IMR-90 (cell line): ENCODE measurements at regions not wholly inside any gene's neighbourhood (a gene's known extent, or its start where the extent isn't known, plus 50 kb on each side); places are given as distances from the start of the nearest gene placed in this dataset.

Source experiments
- ATAC-seq: fragments of 200-7000 bp; cut with Tn5 transposase; 2 replicates; pipeline ENCODE4 v1.9.1; 2020; ENCODE audit warnings: low read depth, mild to moderate bottlenecking, moderate library complexity
- BruUV-seq: library from RNA; stranded (reverse); fragments of 400-500 nt; replicated peaks from 2 replicates; lab custom pipeline; 2021; lab: Mats Ljungman, UMichigan
- CTCF ChIA-PET: fragments of 300-600 bp; formaldehyde crosslinking; extraction: SDS; loops from one replicate; lab custom pipeline; 2021; ENCODE audit warnings: antibody characterized with exemption; lab: Yijun Ruan, JAX
- POLR2A ChIA-PET: fragments of 300-600 bp; sonication (Branson Sonifier 250); formaldehyde crosslinking; loops from one replicate; lab custom pipeline; 2022; ENCODE audit warnings: antibody characterized with exemption; ENCODE audit not compliant: unreplicated experiment; lab: Charles Lee
- DNase-seq: peaks from one replicate; pipeline ENCODE4 v3.0.0; 2013
- H2AFZ ChIP-seq: replicated peaks from 2 replicates; pipeline ENCODE3; 2013; ENCODE audit warnings: low read length, mild to moderate bottlenecking; ENCODE audit not compliant: poor library complexity
- H2AK5ac ChIP-seq: 2 replicates; pipeline ENCODE4 v1.6.1; 2013; ENCODE audit warnings: low read depth, low read length, inconsistent platforms
- H2AK9ac ChIP-seq: replicated peaks from 2 replicates; pipeline ENCODE3; 2013; ENCODE audit warnings: mild to moderate bottlenecking, low read depth, low read length, moderate library complexity; ENCODE audit not compliant: poor library complexity
- H2BK120ac ChIP-seq: 2 replicates; pipeline ENCODE4 v1.6.1; 2013; ENCODE audit warnings: low read depth, low read length, inconsistent platforms
- H2BK15ac ChIP-seq: 3 replicates; pipeline ENCODE4 v1.6.1; 2013; ENCODE audit warnings: low read depth, low read length, inconsistent platforms
- H2BK20ac ChIP-seq: 2 replicates; pipeline ENCODE4 v1.6.1; 2013; ENCODE audit warnings: low read depth, mild to moderate bottlenecking, inconsistent platforms, low read length, moderate library complexity
- H2BK5ac ChIP-seq: 2 replicates; pipeline ENCODE4 v1.6.1; 2013; ENCODE audit warnings: mild to moderate bottlenecking, low read depth, low read length, inconsistent platforms; ENCODE audit not compliant: poor library complexity, severe bottlenecking
- H3K14ac ChIP-seq: replicated peaks from 2 replicates; pipeline ENCODE4 v1.6.1; 2013; ENCODE audit warnings: low read depth, low read length, inconsistent platforms
- H3K18ac ChIP-seq: 2 replicates; pipeline ENCODE4 v1.6.1; 2013; ENCODE audit warnings: low read depth, low read length, control low read depth
- H3K23ac ChIP-seq: 2 replicates; pipeline ENCODE4 v1.6.1; 2013; ENCODE audit warnings: low read depth, low read length, inconsistent platforms
- H3K27ac ChIP-seq: 2 replicates; pipeline ENCODE4 v1.5.1; 2013; ENCODE audit warnings: mild to moderate bottlenecking, control low read depth, low read length; ENCODE audit not compliant: insufficient read depth
- H3K27me3 ChIP-seq: 2 replicates; pipeline ENCODE4 v1.6.1; 2013; ENCODE audit warnings: low read length; ENCODE audit not compliant: control insufficient read depth, insufficient read depth
- H3K36me3 ChIP-seq: 2 replicates; pipeline ENCODE4 v1.6.1; 2013; ENCODE audit warnings: low read length, mixed read lengths; ENCODE audit not compliant: control insufficient read depth, insufficient read depth
- H3K4ac ChIP-seq: 2 replicates; pipeline ENCODE4 v1.6.1; 2013; ENCODE audit warnings: low read depth, low read length, inconsistent platforms
- H3K4me1 ChIP-seq: 2 replicates; pipeline ENCODE4 v1.6.1; 2013; ENCODE audit warnings: low read length, mixed read lengths; ENCODE audit not compliant: control insufficient read depth, insufficient read depth
- H3K4me2 ChIP-seq: 2 replicates; pipeline ENCODE4 v1.6.1; 2013; ENCODE audit warnings: low read depth, mild to moderate bottlenecking, control low read depth, low read length, moderate library complexity
- H3K4me3 ChIP-seq: 2 replicates; pipeline ENCODE4 v1.5.1; 2013; ENCODE audit warnings: low read depth, mild to moderate bottlenecking, control low read depth, low read length, moderate library complexity; ENCODE audit not compliant: insufficient read depth
- H3K56ac ChIP-seq: 2 replicates; pipeline ENCODE4 v1.6.1; 2013; ENCODE audit warnings: low read length, inconsistent platforms; ENCODE audit not compliant: insufficient read depth; ENCODE audit errors: extremely low read depth
- H3K79me1 ChIP-seq, 2 experiments: 2 replicates each; pipeline ENCODE4 v1.6.1; 2013; ENCODE audit warnings: low read length in 2 of 2, inconsistent platforms in 1 of 2, low read depth in 1 of 2
- H3K9ac ChIP-seq: 2 replicates; pipeline ENCODE4 v1.6.1; 2013; ENCODE audit warnings: low read depth, low read length, control low read depth
- H3K9me1 ChIP-seq: 2 replicates; pipeline ENCODE4 v1.6.1; 2013; ENCODE audit warnings: low read length, inconsistent platforms; ENCODE audit not compliant: insufficient read depth
- H3K9me3 ChIP-seq: 2 replicates; pipeline ENCODE4 v1.6.1; 2013; ENCODE audit warnings: low read length; ENCODE audit not compliant: control insufficient read depth, insufficient read depth
- H4K20me1 ChIP-seq: 2 replicates; pipeline ENCODE4 v1.6.1; 2013; ENCODE audit warnings: low read length, inconsistent platforms; ENCODE audit not compliant: insufficient read depth
- H4K5ac ChIP-seq: 2 replicates; pipeline ENCODE4 v1.6.1; 2013; ENCODE audit warnings: mild to moderate bottlenecking, low read depth, low read length, control low read depth
- H4K8ac ChIP-seq, 2 experiments: 2 replicates each; pipeline ENCODE4 v1.6.1; 2013; ENCODE audit warnings: low read depth in 2 of 2, low read length in 2 of 2, control low read depth in 1 of 2, inconsistent platforms in 1 of 2
- H4K91ac ChIP-seq: 2 replicates; pipeline ENCODE4 v1.6.1; 2013; ENCODE audit warnings: low read depth, low read length, inconsistent platforms; ENCODE audit not compliant: insufficient read depth
- MAFK ChIP-seq: IDR thresholded peaks from 2 replicates; pipeline ENCODE4 v1.6.1; 2012; ENCODE audit warnings: low read depth, low read length, improper control_type of control experiment
- WGBS, 2 experiments: methylation state at CpG; one replicate each; pipeline versions ENCODE4 v1.1.5 to v1.1.7; 2013; ENCODE audit warnings: missing lambda C conversion rate in 2 of 2; ENCODE audit not compliant: insufficient read length in 1 of 2; ENCODE audit errors: extremely low coverage in 2 of 2; 5-methylcytosine and 5-hydroxymethylcytosine counted together
- dilution Hi-C: fragments of 300-500 bp; cut with HindIII; formaldehyde crosslinking; loops from one replicate; pipeline ENCODE4 v1.14.3; 2018; ENCODE audit warnings: low sequenced_read_pairs; ENCODE audit not compliant: unreplicated experiment
- in situ Hi-C: fragments of 300-500 bp; cut with MboI; formaldehyde crosslinking; loops from 3 replicates; pipeline ENCODE4 v1.14.3; 2019; ENCODE audit warnings: low sequenced_read_pairs, inconsistent platforms, mixed read lengths
- intact Hi-C: fragments of 100-400 bp; cut with micrococcal nuclease; formaldehyde crosslinking; loops from 2 replicates; pipeline ENCODE4 v1.10.0; 2022
- TF ChIP-seq, protein P1 (sequence below): conservative IDR thresholded peaks from 2 replicates; pipeline ENCODE4 v1.5.1; 2012; ENCODE audit warnings: mild to moderate bottlenecking, low read depth, low read length, improper control_type of control experiment

DNA sequence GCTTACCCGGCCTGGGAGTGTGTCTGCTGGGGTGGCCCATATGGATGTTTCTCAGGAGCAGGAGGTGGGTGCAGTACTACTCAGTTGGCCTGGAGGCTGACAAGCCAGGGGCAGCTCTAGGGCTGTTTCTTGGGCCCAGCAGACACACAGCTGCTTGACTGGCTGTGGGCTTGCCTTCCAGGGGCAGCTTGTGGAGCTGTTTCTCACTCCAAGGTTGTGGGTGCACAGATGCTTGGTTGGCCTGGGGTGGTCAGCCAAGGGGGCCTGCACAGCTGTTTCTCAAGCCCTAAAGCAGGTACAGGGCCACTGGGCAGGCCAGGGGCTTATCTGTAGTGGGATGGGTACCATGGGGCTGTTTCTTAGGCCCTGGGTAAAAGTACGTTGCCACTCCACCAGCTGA is 1078.1 kb upstream of the ADGRL2 start:
- H2AFZ ChIP-seq: no peak overlapping the region
- dilution Hi-C loops (no loop called here), intact Hi-C loops (no loop called here), in situ Hi-C loops (no loop called here)
- H2BK120ac ChIP-seq: no peak overlapping the region
- H3K9ac ChIP-seq: no peak overlapping the region
- CTCF ChIA-PET: no interaction called here
- ATAC-seq (no peak), DNase-seq (no peak)
- no peaks in the 10 kb centered on the region for H3K9me1 ChIP-seq
- H3K36me3 ChIP-seq: no peaks in the 10 kb centered on the region
- no CpG with 5 or more reads among the region's 2 CpGs for WGBS, 2 experiments
- peaks cover 4% of the 10 kb centered on the region; the same call in 1 of the 2 replicates for H3K9me3 ChIP-seq
- H2AK5ac ChIP-seq: no peak overlapping the region
- H3K23ac ChIP-seq: no peak overlapping the region
- no peak overlapping the region for H3K14ac ChIP-seq
- H2BK15ac ChIP-seq: no peak overlapping the region
- H3K4ac ChIP-seq: no peak overlapping the region
- H3K56ac ChIP-seq: no peak overlapping the region
- no peak overlapping the region for H4K91ac ChIP-seq
- H3K18ac ChIP-seq: no peak overlapping the region
- no peaks in the 10 kb centered on the region for H4K20me1 ChIP-seq
- H3K79me1 ChIP-seq: no peaks in the 10 kb centered on the region
- POLR2A ChIA-PET: no interaction called here
- no peak overlapping the region for H3K27ac ChIP-seq
- no peak overlapping the region for H4K5ac ChIP-seq
- H3K27me3 ChIP-seq: no peaks in the 10 kb centered on the region
- no peak overlapping the region for H3K4me3 ChIP-seq
- no peak overlapping the region for H2BK5ac ChIP-seq
- no peak overlapping the region for H2BK20ac ChIP-seq
- TF ChIP-seq, protein P1, sequence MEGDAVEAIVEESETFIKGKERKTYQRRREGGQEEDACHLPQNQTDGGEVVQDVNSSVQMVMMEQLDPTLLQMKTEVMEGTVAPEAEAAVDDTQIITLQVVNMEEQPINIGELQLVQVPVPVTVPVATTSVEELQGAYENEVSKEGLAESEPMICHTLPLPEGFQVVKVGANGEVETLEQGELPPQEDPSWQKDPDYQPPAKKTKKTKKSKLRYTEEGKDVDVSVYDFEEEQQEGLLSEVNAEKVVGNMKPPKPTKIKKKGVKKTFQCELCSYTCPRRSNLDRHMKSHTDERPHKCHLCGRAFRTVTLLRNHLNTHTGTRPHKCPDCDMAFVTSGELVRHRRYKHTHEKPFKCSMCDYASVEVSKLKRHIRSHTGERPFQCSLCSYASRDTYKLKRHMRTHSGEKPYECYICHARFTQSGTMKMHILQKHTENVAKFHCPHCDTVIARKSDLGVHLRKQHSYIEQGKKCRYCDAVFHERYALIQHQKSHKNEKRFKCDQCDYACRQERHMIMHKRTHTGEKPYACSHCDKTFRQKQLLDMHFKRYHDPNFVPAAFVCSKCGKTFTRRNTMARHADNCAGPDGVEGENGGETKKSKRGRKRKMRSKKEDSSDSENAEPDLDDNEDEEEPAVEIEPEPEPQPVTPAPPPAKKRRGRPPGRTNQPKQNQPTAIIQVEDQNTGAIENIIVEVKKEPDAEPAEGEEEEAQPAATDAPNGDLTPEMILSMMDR: no peak
- TF ChIP-seq MAFK: no peak
- BruUV-seq: no TSS peak
- no peak overlapping the region for H4K8ac ChIP-seq
- no peaks in the 10 kb centered on the region for H3K4me1 ChIP-seq
- H3K4me2 ChIP-seq: no peak overlapping the region
- H2AK9ac ChIP-seq: no peak overlapping the region
